ENCODE measurements at regions not wholly inside any gene's neighbourhood (a gene's known extent, or its start where the extent isn't known, plus 50 kb on each side); places are given as distances from the start of the nearest gene placed in this dataset.

DNA sequence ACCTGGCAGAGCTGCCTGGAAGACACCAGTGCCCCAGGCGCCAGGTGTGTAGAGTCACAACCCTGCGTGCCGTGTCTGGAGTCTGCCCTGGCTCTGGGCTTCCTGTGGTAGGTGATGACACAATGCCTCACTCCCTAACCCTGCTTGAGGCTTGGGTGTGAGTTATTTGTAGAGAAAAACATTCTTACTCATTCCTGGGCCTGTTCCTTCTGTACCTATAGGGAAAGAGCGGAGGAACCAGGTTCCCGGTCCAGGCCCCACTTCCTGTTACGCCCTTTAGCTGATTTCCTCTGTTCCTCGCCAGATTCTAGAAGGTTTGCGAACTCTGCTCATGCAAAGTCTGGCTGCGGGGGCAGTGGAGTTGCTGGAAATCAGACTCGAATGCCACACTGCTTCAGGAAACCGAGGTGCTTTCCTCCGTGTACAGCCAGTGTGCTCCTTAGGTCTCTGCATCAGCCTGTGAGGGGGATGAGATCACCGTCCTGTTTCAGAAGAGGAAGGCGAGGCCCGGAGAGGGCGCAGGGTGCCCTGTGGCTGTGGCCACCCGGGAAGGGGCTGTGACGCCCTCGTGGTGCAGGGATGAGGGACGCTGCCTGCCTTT lies 67.1 kb upstream of the DUSP22 start:
- TF ChIP-seq, protein P1, sequence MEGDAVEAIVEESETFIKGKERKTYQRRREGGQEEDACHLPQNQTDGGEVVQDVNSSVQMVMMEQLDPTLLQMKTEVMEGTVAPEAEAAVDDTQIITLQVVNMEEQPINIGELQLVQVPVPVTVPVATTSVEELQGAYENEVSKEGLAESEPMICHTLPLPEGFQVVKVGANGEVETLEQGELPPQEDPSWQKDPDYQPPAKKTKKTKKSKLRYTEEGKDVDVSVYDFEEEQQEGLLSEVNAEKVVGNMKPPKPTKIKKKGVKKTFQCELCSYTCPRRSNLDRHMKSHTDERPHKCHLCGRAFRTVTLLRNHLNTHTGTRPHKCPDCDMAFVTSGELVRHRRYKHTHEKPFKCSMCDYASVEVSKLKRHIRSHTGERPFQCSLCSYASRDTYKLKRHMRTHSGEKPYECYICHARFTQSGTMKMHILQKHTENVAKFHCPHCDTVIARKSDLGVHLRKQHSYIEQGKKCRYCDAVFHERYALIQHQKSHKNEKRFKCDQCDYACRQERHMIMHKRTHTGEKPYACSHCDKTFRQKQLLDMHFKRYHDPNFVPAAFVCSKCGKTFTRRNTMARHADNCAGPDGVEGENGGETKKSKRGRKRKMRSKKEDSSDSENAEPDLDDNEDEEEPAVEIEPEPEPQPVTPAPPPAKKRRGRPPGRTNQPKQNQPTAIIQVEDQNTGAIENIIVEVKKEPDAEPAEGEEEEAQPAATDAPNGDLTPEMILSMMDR (IDR thresholded peaks at IDR 0.05; ENCODE audit: low read depth, low read length, missing input control), result no peak
- no peak for TF ChIP-seq REST (IDR thresholded peaks at IDR 0.05)

Measured in liver (tissue), 2 donors.